Left ventricle myocardium inferior (tissue), 1 donor: ENCODE measurements at regions not wholly inside any gene's neighbourhood (a gene's known extent, or its start where the extent isn't known, plus 50 kb on each side); places are given as distances from the start of the nearest gene placed in this dataset.
"Not testable (repeated sequence)": the region's sequence is repeated elsewhere in the genome, so short reads cannot be mapped to it uniquely, and the experiment has no call there.

Experiments
- DNase-seq: peaks from one replicate; pipeline ENCODE4 v3.0.0-alpha.2; 2020
- H3K27ac ChIP-seq: fragments of 200-600 bp; replicated peaks from 2 replicates; pipeline ENCODE4 v1.8.0; 2021
- H3K27me3 ChIP-seq: fragments of 200-600 bp; 2 replicates; pipeline ENCODE4 v1.8.0; 2021; ENCODE audit warnings: low read depth
- H3K36me3 ChIP-seq: fragments of 200-600 bp; 2 replicates; pipeline ENCODE4 v1.8.0; 2021
- H3K4me1 ChIP-seq: fragments of 200-600 bp; 2 replicates; pipeline ENCODE4 v1.8.0; 2021
- H3K4me3 ChIP-seq: fragments of 200-600 bp; 2 replicates; pipeline ENCODE4 v1.8.0; 2021; ENCODE audit warnings: mild to moderate bottlenecking, moderate library complexity
- H3K9me3 ChIP-seq: fragments of 200-600 bp; replicated peaks from 2 replicates; pipeline ENCODE4 v1.8.0; 2021
- intact Hi-C: fragments of 100-400 bp; cut with micrococcal nuclease; formaldehyde crosslinking; loops from one replicate; pipeline ENCODE4 v1.11.0; 2022
- donor health status: DM: no; HTN: yes; CAD: no; lungs with severe emphysema.

- H3K27me3 ChIP-seq, intact Hi-C loops, H3K4me3 ChIP-seq, H3K36me3 ChIP-seq, H3K9me3 ChIP-seq: not testable (repeated sequence)
- peak; percentile 95 for DNase-seq
- peaks cover 34% of the 10 kb centered on the region for H3K4me1 ChIP-seq
- peak overlapping the region; percentile 85 for H3K27ac ChIP-seq
Measured at GRCh38 chr16:29265255-29265853, 141.2 kb downstream of the NPIPB11 start.

GRCh38 chr16:29264080-29264837 lies 142.3 kb downstream of the NPIPB11 start:
- H3K27ac ChIP-seq: peak overlapping the region; percentile 85
- intact Hi-C loops, H3K27me3 ChIP-seq, H3K9me3 ChIP-seq, H3K4me3 ChIP-seq, DNase-seq, H3K36me3 ChIP-seq: not testable (repeated sequence)
- peaks cover 37% of the 10 kb centered on the region for H3K4me1 ChIP-seq

- H3K27me3 ChIP-seq, H3K4me3 ChIP-seq, DNase-seq, intact Hi-C loops, H3K36me3 ChIP-seq, H3K9me3 ChIP-seq: not testable (repeated sequence)
- peak overlapping the region; percentile 80 for H3K27ac ChIP-seq
- peaks cover 35% of the 10 kb centered on the region for H3K4me1 ChIP-seq
Measured at GRCh38 chr16:29262725-29263124, 143.8 kb downstream of the NPIPB11 start.

GRCh38 chr16:29261427-29262248 lies 144.9 kb downstream of the NPIPB11 start:
- H3K9me3 ChIP-seq, H3K36me3 ChIP-seq, intact Hi-C loops, H3K27me3 ChIP-seq: not testable (repeated sequence)
- DNase-seq: peak; percentile 51
- peak overlapping the region; percentile 80 for H3K27ac ChIP-seq
- H3K4me1 ChIP-seq: peaks cover 34% of the 10 kb centered on the region
- H3K4me3 ChIP-seq: peak overlapping the region; percentile 53

- H3K4me3 ChIP-seq, intact Hi-C loops, H3K27me3 ChIP-seq, DNase-seq, H3K36me3 ChIP-seq, H3K9me3 ChIP-seq: not testable (repeated sequence)
- Histone ChIP-seq H3K4me1 (peaks cover 34% of the 10 kb centered on the region), H3K27ac (peak overlapping the region; percentile 59)
Measured at GRCh38 chr16:29260683-29261426, 145.7 kb downstream of the NPIPB11 start.

GRCh38 chr16:29259635-29260457 lies 146.7 kb downstream of the NPIPB11 start:
- H3K36me3 ChIP-seq, H3K27me3 ChIP-seq, intact Hi-C loops, H3K9me3 ChIP-seq: not testable (repeated sequence)
- H3K27ac ChIP-seq: peak overlapping the region; percentile 88
- DNase-seq: peak; percentile 32
- H3K4me3 ChIP-seq: peak overlapping the region; percentile 34
- peaks cover 30% of the 10 kb centered on the region for H3K4me1 ChIP-seq

- H3K27me3 ChIP-seq, H3K9me3 ChIP-seq, DNase-seq, H3K36me3 ChIP-seq, H3K4me3 ChIP-seq, intact Hi-C loops: not testable (repeated sequence)
- Histone ChIP-seq H3K27ac (peak overlapping the region; percentile 88), H3K4me1 (peaks cover 24% of the 10 kb centered on the region)
Measured at GRCh38 chr16:29258946-29259634, 147.4 kb downstream of the NPIPB11 start.
